Stimulated activated CD4-positive, alpha-beta T cell treated with anti-CD3 and anti-CD28 coated beads, Interleukin-4, amount 100 ng/mL, for 24 hours (primary cell): ENCODE measurements at regions not wholly inside any gene's neighbourhood (a gene's known extent, or its start where the extent isn't known, plus 50 kb on each side); places are given as distances from the start of the nearest gene placed in this dataset.
"Not testable (repeated sequence)": the region's sequence is repeated elsewhere in the genome, so short reads cannot be mapped to it uniquely, and the experiment has no call there.

ENCODE experiments used
- DNase-seq: peaks from one replicate; pipeline ENCODE4 v3.0.0-alpha.2; 2020

DNA sequence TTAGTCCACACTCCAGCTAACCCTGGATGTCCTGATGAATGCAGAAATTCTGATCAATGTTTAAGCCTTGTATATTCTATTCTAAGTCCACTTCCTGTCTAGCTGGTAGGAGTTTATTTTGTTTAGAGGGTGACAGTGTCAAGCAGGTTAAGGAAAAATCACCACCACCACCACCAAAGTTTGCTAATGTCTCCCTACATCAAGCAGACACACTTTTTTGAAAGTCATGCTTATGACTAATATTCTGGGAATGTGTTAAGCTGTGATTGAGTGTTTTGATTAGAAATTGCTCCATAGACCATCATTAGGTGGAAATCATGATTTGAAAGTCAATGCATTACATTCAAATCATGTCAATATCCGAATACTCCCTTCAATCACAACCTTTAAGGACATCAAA lies 1530.1 kb downstream of the MAT2B start:
- DNase-seq: no peak

DNA sequence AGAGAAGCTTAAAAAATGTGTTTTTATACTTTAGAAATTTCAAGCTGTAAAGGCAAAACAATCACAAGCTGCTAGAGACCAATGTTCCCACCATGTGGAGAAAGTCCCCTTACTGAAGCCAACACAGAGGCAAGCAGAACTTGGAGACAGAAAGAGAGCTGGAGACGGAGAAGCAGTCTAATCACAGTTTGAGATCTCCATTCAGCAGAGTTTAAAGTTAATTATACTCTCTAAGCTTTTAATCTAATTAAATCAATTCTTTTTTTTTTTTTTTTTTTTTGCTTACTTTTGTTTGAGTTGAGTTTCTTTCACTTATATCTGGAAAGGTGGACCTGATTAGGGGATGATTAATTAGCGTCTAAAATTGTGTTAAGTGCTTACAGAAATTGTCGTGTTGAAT lies 1534.3 kb downstream of the MAT2B start:
- no peak for DNase-seq

DNA sequence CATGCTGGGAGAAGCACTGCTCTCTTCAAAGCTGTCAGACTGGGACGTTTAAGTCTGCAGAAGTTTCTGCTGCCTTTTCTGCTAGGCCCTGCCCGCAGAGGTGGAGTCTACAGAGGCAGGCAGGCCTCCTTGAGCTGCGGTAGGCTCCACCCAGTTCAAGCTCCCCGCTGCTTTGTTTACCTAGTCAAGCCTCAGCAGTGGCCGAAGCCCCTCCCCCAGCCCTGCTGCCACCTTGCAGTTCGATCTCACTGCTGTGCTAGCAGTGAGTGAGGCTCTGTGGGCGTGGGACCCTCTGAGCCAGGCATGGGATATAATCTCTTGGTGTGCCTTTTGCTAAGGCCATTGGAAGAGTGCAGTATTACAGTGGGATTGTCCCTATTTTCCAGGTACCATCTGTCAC lies 1540.5 kb downstream of the MAT2B start:
- DNase-seq: not testable (repeated sequence)

DNA sequence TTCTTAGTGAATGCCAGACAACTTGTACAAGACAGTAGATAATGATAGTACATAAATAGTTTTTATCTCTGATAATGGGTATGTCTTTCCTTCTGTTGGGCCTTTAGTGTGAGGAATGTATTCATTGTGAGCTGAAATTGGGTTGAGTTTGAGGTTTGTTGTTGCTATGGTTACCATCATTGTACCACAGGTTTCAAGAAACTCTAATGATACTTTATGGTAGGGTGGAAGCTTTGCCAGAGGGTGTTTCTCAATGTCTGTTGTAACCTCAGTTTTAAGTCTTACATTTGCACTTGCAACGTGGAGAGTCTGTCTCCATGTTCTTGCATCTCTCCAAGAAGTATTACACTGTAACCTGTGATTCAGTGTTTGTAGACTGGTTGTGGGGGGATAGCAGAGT lies 1550.1 kb downstream of the MAT2B start:
- DNase-seq: no peak

DNA sequence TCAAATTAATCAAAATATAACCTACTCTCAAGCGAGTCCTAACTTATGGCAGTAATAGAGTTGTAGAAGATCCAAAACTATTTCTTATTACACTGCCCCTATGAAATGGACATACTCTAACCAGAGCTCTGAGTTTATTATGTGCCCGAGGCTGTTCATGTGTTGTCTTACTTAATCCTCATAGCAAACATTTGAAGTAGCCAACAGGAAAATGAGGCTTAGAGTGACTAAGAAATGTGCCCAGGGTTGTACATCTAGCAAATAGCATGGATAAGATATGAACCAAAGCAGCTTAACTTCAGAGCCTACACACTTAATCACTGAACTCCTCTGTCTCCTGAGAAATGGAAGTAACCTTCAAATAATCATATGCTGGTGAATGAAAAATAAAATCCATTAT lies 1551.7 kb downstream of the MAT2B start:
- no peak for DNase-seq

DNA sequence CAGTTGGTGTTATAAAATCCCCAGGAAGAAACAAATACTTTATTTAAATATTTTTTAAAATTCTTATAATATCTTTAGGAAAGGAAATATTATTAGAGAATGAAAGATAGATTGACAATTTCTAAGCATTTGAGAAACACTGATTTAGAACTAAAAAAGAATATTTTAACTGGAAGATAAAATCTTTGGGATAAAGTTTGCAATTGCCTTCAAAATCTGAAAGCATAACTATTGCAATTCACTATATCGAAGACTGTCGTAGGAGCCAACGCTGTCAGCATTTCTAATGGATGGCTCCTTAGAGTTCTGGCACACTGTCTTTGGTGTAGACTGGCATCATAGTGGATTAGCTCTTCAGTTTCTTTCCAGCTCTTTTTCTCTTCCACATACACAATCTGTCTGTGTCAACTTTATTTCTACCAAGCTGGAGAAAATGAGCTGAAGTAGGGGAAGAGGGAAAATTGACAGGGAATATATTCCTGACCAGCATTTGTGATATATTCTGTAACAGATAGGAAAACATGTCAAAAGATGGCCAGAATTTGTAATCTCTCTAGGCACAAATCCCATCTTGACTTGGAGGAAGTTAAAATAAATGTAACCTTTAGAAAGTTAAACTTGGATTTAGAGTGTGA lies 1561.4 kb downstream of the MAT2B start:
- no peak for DNase-seq

DNA sequence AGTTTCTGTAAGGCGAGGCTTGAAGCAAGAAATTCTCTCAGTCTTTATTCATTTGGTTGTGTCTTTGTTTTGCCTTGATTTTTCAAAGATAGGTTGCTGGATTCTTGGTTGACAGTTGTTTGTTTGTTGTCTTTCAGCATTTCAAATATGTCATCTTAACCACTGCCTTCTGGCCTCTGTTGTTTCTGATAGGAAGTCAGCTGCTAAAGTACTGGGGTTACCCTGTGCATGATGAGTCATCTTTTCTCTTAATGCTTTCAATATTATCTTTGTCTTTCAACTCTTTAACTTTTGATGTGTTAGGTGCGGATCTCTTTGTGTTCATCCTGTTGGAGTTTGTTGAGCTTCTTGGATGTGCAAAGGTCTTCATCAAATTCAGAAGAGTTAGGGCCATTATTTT lies 1571.3 kb downstream of the MAT2B start:
- DNase-seq: no peak

DNA sequence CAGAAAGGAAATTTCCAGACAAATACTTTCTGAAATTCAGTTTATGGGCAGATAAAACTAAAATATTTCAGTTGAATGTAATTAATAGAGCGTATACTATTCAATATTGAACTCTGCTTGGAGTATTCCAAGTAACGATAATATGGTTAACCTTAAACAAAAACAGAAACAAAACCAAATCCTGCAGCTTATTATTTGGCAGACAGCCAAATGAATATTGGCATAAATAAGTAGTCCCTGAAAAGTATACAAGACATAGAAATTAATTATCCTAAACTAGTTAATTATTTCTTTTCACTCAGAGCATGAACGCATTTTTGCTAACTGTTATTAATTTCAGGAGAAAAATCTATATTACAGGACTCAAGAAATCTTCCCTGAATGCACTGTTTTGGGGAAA lies 1574.0 kb downstream of the MAT2B start:
- DNase-seq: no peak

DNA sequence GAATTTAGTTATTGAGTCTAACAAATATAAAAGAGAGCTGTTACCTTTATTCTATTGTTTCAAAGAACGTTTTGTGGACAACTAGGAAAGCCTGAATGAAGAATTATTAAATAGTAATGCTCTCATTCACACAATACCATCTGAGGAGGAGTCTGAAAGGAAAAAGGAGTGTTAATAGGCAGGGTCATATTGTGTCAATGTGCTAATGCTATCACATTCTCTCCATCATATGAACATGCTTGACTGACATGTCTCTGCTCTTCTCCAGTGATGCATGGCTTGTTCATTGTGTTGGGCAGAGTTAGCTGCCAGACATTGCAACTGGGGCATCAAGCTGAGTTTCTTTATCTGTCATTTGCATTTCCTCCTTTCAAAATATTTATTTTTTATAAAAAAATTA lies 1578.0 kb downstream of the MAT2B start:
- DNase-seq: no peak

DNA sequence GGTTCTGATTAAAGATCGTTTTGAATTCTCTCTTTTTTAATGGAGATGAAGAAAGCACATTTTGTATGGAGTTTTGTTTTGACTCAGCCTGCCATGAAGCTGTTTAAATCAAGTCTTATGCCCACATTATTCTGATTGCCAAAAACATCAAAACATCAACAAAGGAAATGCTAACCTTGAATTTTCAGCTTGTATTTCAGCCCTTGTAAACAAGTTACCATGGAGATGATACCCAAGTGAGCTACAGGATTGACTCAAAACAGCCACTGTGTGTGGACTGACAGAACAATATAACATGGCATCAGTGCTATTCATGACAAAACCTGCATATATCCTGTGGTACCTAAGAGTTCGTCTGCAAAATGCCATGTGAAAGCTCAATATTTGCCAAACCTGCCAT lies 1581.0 kb downstream of the MAT2B start:
- DNase-seq: no peak

DNA sequence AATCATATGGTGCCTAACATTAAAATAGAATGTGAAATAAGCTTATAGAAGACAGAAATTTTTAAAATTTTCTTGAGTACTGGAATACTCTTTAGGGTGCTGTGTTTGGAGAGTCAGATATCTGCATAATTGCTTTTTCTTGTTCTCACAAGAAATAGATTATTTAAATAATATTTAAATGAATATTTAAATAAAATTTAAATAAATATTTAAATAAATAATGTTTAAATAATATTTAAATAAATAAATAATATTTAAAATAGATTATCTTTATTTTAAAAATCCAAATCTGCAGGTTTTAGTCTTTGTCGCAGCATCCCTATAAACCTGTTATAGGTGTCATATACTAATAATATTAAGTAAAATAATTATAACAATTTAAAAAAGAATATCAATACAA lies 1589.4 kb downstream of the MAT2B start:
- DNase-seq: no peak

DNA sequence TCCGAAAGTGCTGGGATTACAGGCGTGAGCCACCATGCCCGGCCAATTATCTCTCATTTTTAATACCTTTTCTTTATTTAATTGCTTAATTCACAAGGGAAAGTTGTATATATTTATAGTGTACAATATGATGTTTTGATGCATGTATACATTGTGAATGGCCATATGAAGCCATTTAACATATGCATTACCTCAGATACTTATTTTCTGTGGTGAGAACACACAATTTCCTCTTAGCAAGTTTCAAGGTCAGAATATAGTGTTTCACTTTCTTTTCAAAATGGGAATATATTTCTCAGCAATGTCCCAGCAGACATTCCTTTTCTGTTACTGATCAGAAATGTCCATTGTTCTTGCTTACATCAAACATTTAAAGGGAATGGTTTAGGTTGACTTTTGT lies 1596.3 kb downstream of the MAT2B start:
- DNase-seq: no peak

DNA sequence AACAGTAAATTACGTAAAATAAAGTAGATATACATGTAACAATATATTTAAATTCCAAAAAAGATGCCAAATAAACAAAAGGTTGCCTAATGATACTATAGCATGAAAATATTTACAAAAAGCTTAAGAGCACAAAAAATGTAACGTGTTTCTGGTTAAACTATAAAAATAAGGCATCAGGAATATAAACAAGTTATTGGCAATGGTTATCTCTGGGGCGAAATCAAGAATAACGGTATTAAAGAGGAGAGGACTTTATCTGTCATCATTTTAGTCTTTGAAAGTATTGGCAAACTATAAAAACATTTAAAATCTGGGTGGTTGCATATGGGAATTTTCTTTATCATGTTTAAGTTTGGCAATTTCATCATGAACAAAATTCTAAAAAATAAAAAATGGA lies 1599.2 kb downstream of the MAT2B start:
- no peak for DNase-seq

DNA sequence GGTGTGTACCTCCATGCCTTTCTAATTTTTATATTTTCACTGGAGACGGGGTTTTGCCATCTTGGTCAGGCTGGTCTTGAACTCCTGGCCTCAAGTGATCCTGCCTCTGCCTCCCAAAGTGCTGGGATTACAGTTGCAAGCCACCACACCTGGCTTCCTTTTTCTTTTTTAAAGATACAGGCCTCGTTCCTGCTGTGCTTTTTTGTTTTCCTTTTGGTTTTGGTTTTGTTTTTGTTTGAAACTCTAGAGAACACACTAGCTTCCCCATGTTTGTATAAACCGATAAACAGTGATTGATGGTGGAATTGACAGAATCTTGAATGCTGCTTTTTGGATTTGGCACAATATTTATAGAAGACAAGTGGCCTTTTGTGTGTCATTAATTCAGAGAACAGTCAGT lies 1603.4 kb downstream of the MAT2B start:
- DNase-seq: no peak

DNA sequence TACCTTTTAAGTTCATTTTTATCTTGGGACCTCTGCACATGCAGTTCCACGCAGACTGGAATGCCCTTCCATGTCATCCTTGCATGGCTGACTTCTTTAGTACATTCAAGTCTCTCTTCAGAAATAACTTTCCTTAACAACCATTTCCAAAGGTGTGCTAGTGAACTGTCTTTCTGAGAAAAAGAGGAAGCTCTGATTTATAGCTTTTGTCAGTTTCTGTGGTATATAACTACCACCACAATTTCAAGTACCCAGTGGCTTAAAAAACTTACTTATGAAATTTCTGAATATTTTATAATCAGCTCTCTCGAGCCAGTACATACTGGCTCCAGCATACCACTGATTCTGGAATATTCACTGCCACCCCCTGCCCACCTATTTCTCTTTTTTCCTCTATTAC lies 1613.8 kb downstream of the MAT2B start:
- DNase-seq: no peak

DNA sequence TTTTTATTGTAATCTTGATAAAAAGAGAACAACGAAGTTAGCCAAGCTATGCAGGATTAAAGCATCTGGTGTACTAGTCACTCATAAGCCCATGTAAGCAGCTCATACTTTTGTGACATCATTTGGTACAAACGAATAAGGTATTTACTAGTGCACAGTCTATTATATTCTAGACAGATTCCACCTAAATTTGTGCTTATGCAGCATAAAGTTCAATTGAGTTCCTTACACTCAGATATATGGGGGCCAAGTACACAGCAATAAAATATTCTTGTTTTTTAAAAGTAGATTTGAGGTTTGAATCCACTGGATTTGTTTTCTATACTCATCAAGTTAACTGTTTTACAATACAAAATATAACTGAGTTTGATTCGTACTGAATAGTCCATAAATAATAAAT lies 1621.2 kb downstream of the MAT2B start:
- no peak for DNase-seq

DNA sequence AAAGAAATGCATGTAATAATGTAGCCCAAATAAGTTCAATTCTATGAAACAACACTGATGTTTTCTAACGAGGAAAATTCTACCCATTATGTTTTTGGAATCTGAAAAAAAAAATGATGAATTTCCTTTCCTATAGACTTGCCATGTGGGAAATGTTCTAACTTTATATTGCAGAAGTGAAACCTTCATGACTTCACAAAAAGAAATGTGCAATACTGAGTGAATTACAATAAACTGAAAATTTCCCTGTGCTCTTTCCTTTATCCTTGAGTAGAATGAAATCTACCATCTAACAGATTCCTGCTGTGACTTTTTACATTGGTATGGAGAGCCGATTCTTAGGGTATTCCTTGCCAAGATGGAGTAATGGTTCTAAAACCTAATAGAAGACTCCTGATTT lies 1622.5 kb downstream of the MAT2B start:
- DNase-seq: no peak

DNA sequence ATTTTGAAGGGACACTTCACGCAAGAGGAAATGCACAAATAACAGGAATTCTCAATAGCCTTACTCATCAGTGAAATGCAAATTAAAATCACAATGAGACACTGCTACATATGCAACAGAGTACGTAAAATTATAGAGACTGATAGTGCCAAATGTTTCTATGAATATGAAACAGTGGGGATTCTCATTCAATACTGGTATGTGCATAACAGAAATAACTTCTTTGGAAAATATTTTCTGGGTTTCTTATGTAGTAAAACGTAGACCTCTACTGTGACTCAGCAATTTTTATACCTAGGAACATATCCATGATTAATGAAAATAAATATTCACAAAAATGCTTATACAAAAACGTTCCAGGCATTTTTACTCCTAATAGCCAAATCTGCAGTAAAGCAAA lies 1625.2 kb downstream of the MAT2B start:
- no peak for DNase-seq

DNA sequence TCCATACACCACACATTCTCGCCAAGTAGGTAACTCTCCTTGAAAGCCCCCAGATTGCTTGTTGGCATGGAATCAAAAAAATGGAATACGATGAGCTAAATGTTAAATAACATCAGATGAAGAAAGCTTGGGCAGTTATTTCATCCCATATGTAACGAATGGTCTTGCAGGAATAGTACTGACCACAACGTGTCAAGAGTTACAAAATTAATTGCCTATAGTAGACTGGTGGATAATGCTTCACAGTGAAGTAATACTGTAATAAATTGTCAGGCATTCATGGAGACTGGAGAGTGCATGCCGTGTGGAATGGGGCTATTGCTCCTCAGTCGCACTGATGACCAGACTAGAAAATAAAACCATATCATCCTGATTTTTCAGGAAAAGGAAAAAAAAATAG lies 1628.7 kb downstream of the MAT2B start:
- no peak for DNase-seq

DNA sequence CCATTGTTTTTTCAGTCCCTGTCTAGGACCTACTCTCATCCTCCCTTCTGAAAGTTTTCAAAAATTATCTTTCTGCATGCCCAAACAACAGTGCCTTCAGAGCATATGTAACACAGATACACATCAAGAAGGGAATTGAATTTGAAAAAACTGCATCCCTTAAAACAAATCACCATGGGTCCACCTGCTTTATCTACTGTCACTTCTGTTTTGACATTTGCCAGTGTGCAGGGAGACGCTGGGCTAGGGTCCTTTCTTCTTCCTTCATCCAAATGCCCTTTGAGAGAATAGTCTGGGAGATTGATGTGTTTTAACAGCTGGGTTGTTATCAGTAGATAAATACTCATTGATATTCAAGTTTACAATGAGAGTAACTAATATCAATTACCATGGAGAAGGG lies 1630.1 kb downstream of the MAT2B start:
- no peak for DNase-seq

DNA sequence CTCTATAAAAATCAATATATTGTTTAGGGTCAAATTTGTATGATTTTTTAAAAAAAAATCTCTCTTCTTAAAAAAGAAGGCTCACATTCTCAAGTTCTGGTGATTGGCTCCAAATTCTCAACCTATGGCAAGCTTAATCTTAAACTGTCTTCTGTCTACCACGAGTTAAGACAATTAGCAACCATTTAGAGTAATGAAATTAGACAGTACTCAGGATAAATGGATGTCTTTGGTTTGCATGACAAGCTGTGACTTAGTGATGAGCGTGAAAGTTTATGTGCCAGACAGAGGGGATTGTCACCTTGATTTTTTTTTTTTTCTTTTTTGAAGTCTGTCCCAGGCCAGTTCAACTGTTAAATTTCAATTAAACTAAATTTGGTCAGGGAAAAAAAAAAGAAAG lies 1632.3 kb downstream of the MAT2B start:
- DNase-seq: no peak

DNA sequence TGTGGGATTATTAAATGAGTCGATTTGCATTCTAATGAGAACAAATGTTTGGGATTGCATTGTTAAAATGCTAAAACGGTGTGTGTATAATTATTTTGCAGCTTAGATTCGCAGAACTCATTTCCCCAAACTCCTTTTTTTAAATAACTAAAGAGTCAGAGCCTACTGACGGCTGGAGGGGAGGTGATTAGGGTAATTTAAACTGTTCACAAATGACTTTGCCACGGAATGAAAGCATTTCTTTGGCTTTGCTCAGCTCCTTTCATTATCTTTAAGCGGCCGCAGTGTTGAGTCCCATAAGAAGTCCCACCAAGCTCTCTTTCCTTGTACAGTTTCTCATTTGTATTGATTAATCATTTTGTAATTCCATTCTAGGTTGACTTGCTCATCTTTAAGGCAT lies 1632.8 kb downstream of the MAT2B start:
- no peak for DNase-seq

DNA sequence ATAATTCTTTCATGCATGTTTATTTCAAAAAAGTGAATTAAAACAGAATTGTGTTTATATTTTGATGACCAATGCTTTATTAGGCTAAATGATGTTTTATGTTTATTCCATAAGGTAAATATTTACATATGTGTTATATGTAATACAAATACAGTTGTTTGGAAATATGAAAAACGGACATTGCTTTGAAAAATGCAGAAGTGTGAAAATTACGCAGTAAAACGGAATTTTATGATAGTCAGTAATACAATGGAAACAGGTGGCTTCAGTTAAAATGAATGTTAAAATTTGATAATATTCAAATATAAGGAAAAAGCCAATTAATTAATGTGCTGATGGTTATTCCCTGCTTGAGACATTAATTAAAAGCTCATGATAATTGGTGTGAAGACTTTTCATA lies 1633.8 kb downstream of the MAT2B start:
- no peak for DNase-seq

DNA sequence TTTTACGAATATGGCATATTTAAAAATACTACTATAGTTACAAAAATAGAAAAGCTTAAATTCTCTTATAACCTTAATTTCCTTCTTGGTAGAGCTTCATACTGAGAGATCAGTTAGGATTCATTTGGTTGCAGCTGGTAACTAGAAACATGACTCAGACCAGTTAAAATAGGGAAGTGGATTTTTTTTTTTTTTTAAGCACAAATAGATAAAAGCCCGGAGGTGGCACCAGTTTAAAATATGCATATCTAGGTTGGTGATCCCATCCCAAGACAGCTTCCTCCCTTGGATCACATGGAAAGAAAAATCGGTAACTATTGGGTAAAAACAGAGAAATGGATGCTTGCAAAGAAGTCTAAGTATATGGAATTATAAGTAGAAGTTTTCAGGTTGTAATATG lies 1634.3 kb downstream of the MAT2B start:
- no peak for DNase-seq

DNA sequence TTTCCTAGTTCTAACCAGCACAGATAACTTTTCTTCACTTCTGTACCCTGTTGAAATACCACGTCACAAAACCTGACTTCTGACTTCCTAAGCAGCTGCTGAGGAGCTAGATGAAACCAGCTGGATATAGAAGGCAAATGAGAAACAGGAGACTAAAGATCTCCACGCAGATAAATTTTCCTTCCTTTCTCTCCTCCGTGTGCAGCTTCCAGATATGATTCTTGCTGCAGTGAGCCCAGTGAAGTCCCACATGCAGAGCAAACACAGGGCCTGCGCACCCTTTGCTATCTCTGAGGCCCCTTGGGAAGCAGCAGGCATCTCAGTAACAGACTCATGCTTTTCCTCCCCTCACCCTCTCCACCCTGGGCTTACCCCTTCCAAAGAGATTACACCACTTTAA lies 1638.3 kb downstream of the MAT2B start:
- no peak for DNase-seq

DNA sequence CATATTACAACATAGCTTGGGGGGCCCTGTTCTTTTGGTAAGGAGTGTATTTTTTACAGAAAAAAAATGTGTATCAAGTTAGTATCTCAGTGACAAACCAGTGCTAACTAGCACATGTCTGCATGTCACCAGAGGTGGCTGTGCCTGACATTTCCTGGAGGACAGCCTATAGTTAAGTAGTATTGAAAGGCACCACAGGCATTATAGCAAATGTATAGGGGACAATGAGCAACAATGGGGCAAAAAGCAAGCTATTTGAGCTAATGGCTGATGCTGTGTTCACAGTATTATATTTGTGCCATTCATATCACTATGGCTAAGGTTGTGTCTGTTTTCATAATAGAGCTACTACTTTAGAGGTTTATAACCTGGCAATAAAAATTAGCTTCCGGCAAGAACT lies 1644.0 kb downstream of the MAT2B start:
- no peak for DNase-seq
